H9 (cell line): ENCODE measurements at regions not wholly inside any gene's neighbourhood (a gene's known extent, or its start where the extent isn't known, plus 50 kb on each side); places are given as distances from the start of the nearest gene placed in this dataset.

ENCODE experiments used
- DNase-seq: peaks from one replicate; pipeline ENCODE4 v3.0.0-alpha.2; 2017
- H2AFZ ChIP-seq: one replicate; pipeline ENCODE4 v1.6.1; 2013; ENCODE audit warnings: mild to moderate bottlenecking, low read length, control low read depth, moderate library complexity
- H2AK5ac ChIP-seq: 2 replicates; pipeline ENCODE4 v1.6.1; 2013; ENCODE audit warnings: low read length, control low read depth, mixed read lengths; ENCODE audit not compliant: insufficient read length
- H2BK120ac ChIP-seq: one replicate; pipeline ENCODE4 v1.6.1; 2013; ENCODE audit warnings: low read depth, mild to moderate bottlenecking, low read length, control low read depth, inconsistent platforms; ENCODE audit not compliant: poor library complexity, severe bottlenecking
- H2BK12ac ChIP-seq: 2 replicates; pipeline ENCODE4 v1.6.1; 2013; ENCODE audit warnings: low read length, control low read depth, mixed read lengths, low read depth; ENCODE audit not compliant: insufficient read length
- H2BK15ac ChIP-seq: 2 replicates; pipeline ENCODE4 v1.6.1; 2013; ENCODE audit warnings: low read depth, low read length, control low read depth
- H2BK20ac ChIP-seq: one replicate; pipeline ENCODE4 v1.6.1; 2013; ENCODE audit warnings: low read depth, mild to moderate bottlenecking, low read length, control low read depth, inconsistent platforms; ENCODE audit not compliant: poor library complexity, severe bottlenecking
- H2BK5ac ChIP-seq: 2 replicates; pipeline ENCODE4 v1.6.1; 2013; ENCODE audit warnings: low read length, control low read depth, mixed read lengths; ENCODE audit not compliant: insufficient read length
- H3K14ac ChIP-seq: 2 replicates; pipeline ENCODE4 v1.6.1; 2013; ENCODE audit warnings: low read length, control low read depth; ENCODE audit not compliant: insufficient read depth
- H3K18ac ChIP-seq: 2 replicates; pipeline ENCODE4 v1.6.1; 2013; ENCODE audit warnings: low read depth, mild to moderate bottlenecking, mixed read lengths, low read length, control low read depth; ENCODE audit not compliant: insufficient read length
- H3K23ac ChIP-seq: 2 replicates; pipeline ENCODE4 v1.6.1; 2013; ENCODE audit warnings: low read length, control low read depth, mixed read lengths, low read depth; ENCODE audit not compliant: insufficient read length
- H3K23me2 ChIP-seq: 2 replicates; pipeline ENCODE4 v1.6.1; 2013; ENCODE audit warnings: low read depth, mild to moderate bottlenecking, mixed read lengths, low read length, control low read depth; ENCODE audit not compliant: insufficient read length, poor library complexity, severe bottlenecking
- H3K27ac ChIP-seq: 2 replicates; pipeline ENCODE4 v1.5.1; 2013; ENCODE audit warnings: low read length, control low read depth, mixed read lengths, low read depth; ENCODE audit not compliant: insufficient read length
- H3K27me3 ChIP-seq: 2 replicates; pipeline ENCODE4 v1.6.1; 2013; ENCODE audit warnings: low read length, control low read depth, inconsistent platforms; ENCODE audit not compliant: insufficient read depth
- H3K4ac ChIP-seq: 2 replicates; pipeline ENCODE4 v1.6.1; 2013; ENCODE audit warnings: low read depth, mild to moderate bottlenecking, control low read depth, inconsistent platforms, low read length, moderate library complexity
- H3K4me1 ChIP-seq: 2 replicates; pipeline ENCODE4 v1.6.1; 2013; ENCODE audit warnings: low read length, control low read depth, inconsistent platforms; ENCODE audit not compliant: insufficient read depth
- H3K4me2 ChIP-seq: 2 replicates; pipeline ENCODE4 v1.6.1; 2013; ENCODE audit warnings: low read length, control low read depth, mixed read lengths; ENCODE audit not compliant: insufficient read length, insufficient read depth
- H3K56ac ChIP-seq: 2 replicates; pipeline ENCODE4 v1.6.1; 2013; ENCODE audit warnings: low read depth, mild to moderate bottlenecking, mixed read lengths, low read length, control low read depth; ENCODE audit not compliant: insufficient read length
- H3K79me1 ChIP-seq: 2 replicates; pipeline ENCODE4 v1.6.1; 2013; ENCODE audit warnings: low read depth, mild to moderate bottlenecking, moderate library complexity, low read length, control low read depth, inconsistent platforms; ENCODE audit not compliant: insufficient read depth, poor library complexity, severe bottlenecking
- H3K79me2 ChIP-seq: 2 replicates; pipeline ENCODE4 v1.6.1; 2013; ENCODE audit warnings: low read length, control low read depth, inconsistent platforms; ENCODE audit not compliant: insufficient read depth
- H3K9ac ChIP-seq: 2 replicates; pipeline ENCODE4 v1.6.1; 2013; ENCODE audit warnings: low read length, control low read depth, mixed read lengths; ENCODE audit not compliant: insufficient read length; ENCODE audit errors: extremely low read depth
- H3K9me3 ChIP-seq: one replicate; pipeline ENCODE4 v1.6.1; 2013; ENCODE audit warnings: low read depth, low read length, inconsistent platforms; ENCODE audit not compliant: control insufficient read depth
- H3T11ph ChIP-seq: one replicate; pipeline ENCODE4 v1.6.1; 2013; ENCODE audit warnings: mild to moderate bottlenecking, low read length, control low read depth, inconsistent platforms
- H4K20me1 ChIP-seq: one replicate; pipeline ENCODE4 v1.6.1; 2013; ENCODE audit not compliant: control insufficient read depth, insufficient read length, insufficient read depth
- H4K5ac ChIP-seq: 2 replicates; pipeline ENCODE4 v1.6.1; 2013; ENCODE audit warnings: low read depth, mild to moderate bottlenecking, mixed read lengths, low read length, control low read depth; ENCODE audit not compliant: insufficient read length
- H4K8ac ChIP-seq: replicated peaks from 2 replicates; pipeline ENCODE4 v1.6.1; 2013; ENCODE audit warnings: low read length, control low read depth, mixed read lengths, low read depth; ENCODE audit not compliant: insufficient read length
- H4K91ac ChIP-seq: 2 replicates; pipeline ENCODE4 v1.6.1; 2013; ENCODE audit warnings: low read depth, mild to moderate bottlenecking, moderate library complexity, mixed read lengths, low read length, control low read depth; ENCODE audit not compliant: insufficient read length
- H3K27ac Mint-ChIP-seq, 3 experiments: 2 replicates in 2 of 3; 3 replicates in 1 of 3; pipeline ENCODE4 v1.8.0; 2020 to 2021; ENCODE audit warnings: mixed read lengths in 3 of 3, mild to moderate bottlenecking in 1 of 3, moderate library complexity in 1 of 3
- H3K27me3 Mint-ChIP-seq: 2 replicates; pipeline ENCODE4 v1.8.0; 2021; ENCODE audit warnings: low read depth, mild to moderate bottlenecking, moderate library complexity, mixed read lengths
- H3K36me3 Mint-ChIP-seq, 3 experiments: 2 replicates in 2 of 3; 3 replicates in 1 of 3; pipeline ENCODE4 v1.8.0; 2020 to 2021; ENCODE audit warnings: low read depth in 3 of 3, mixed read lengths in 3 of 3; ENCODE audit not compliant: insufficient read depth in 1 of 3
- H3K4me1 Mint-ChIP-seq, 2 experiments: 2 replicates each; pipeline ENCODE4 v1.8.0; 2020; ENCODE audit warnings: mixed read lengths in 2 of 2
- H3K4me3 Mint-ChIP-seq, 2 experiments: 2 replicates in 1 of 2; 3 replicates in 1 of 2; pipeline ENCODE4 v1.8.0; 2020 to 2021; ENCODE audit warnings: mild to moderate bottlenecking in 2 of 2, mixed read lengths in 2 of 2, moderate library complexity in 1 of 2
- H3K9me3 Mint-ChIP-seq, 2 experiments: 2 replicates in 1 of 2; 3 replicates in 1 of 2; pipeline ENCODE4 v1.8.0; 2020; ENCODE audit warnings: mild to moderate bottlenecking in 2 of 2, mixed read lengths in 2 of 2, moderate library complexity in 1 of 2
- CTCF ChIP-seq: fragments of 200-600 bp; sonication (generic); conservative IDR thresholded peaks from 3 replicates; pipeline ENCODE4 v1.8.0; 2021; ENCODE audit warnings: antibody characterized with exemption, mild to moderate bottlenecking
- WGBS: extraction: QIAGEN DNeasy Blood & Tissue Kit; methylation state at CpG from one replicate; pipeline ENCODE4 v1.1.7; 2013; ENCODE audit warnings: missing lambda C conversion rate, low lambda C conversion rate, mixed read lengths; ENCODE audit not compliant: insufficient read length; ENCODE audit errors: extremely low coverage; 5-methylcytosine and 5-hydroxymethylcytosine counted together

GRCh38 chr9:124105266-124105665 lies 93.7 kb downstream of the LHX2 start:
- no peaks in the 10 kb centered on the region for H3K27me3 ChIP-seq
- no peak overlapping the region for H3K4me2 ChIP-seq
- Mint-ChIP-seq H3K9me3 (no peaks in the 10 kb centered on the region), H3K4me3 (no peak overlapping the region), H3K4me1 (no peaks in the 10 kb centered on the region), H3K27me3 (peaks cover 35% of the 10 kb centered on the region), H3K27ac (no peak overlapping the region), H3K36me3 (no peaks in the 10 kb centered on the region; a peak in 1 of 7 replicates)
- H3K9ac ChIP-seq, result no peak overlapping the region
- no peaks in the 10 kb centered on the region for H3K4me1 ChIP-seq
- no peak overlapping the region for H2BK12ac ChIP-seq
- no peak overlapping the region for H2BK120ac ChIP-seq
- H3K56ac ChIP-seq, result no peak overlapping the region
- no peaks in the 10 kb centered on the region for H3K79me1 ChIP-seq
- H2BK5ac ChIP-seq, result no peak overlapping the region
- H2BK15ac ChIP-seq, result no peak overlapping the region
- no peak overlapping the region for H2AFZ ChIP-seq
- H2AK5ac ChIP-seq, result no peak overlapping the region
- H3K9me3 ChIP-seq, result no peaks in the 10 kb centered on the region
- no peak for DNase-seq
- H3K27ac ChIP-seq, result no peak overlapping the region
- H4K91ac ChIP-seq, result no peak overlapping the region
- H2BK20ac ChIP-seq, result no peak overlapping the region
- no peak overlapping the region; the same call in 1 of the 2 replicates for H3K14ac ChIP-seq
- no peak overlapping the region for H3K18ac ChIP-seq
- H4K8ac ChIP-seq, result no peak overlapping the region
- H3T11ph ChIP-seq, result no peak overlapping the region
- no CpG with 5 or more reads among the region's 3 CpGs for WGBS
- no peak overlapping the region for H3K23ac ChIP-seq
- H3K23me2 ChIP-seq, result no peaks in the 10 kb centered on the region
- H3K4ac ChIP-seq, result no peak overlapping the region
- TF ChIP-seq CTCF, result no peak
- H4K5ac ChIP-seq, result no peak overlapping the region
- no peaks in the 10 kb centered on the region for H3K79me2 ChIP-seq
- H4K20me1 ChIP-seq, result no peaks in the 10 kb centered on the region
